Upper lobe of left lung (tissue), 6 donors: ENCODE measurements at regions not wholly inside any gene's neighbourhood (a gene's known extent, or its start where the extent isn't known, plus 50 kb on each side); places are given as distances from the start of the nearest gene placed in this dataset.

ENCODE experiments used
- ATAC-seq, 2 donors: fragments of 200-7000 bp; cut with Tn5 transposase; one replicate each; pipeline ENCODE4 v1.9.1; 2022; ENCODE audit warnings: mild to moderate bottlenecking in 2 of 2, moderate library complexity in 2 of 2; ENCODE audit not compliant: low FRiP score in 2 of 2
- DNase-seq, 2 donors: peaks; one replicate each; pipeline ENCODE4 v3.0.0-alpha.2; 2019 to 2020
- H3K27ac ChIP-seq, 4 donors: fragments of 200-600 bp; sonication (generic); one replicate each; pipeline ENCODE4 v1.5.1; 2016 to 2019
- H3K27me3 ChIP-seq, 4 donors: fragments of 200-600 bp; sonication (generic); one replicate each; pipeline ENCODE4 v1.5.1; 2017 to 2019
- H3K36me3 ChIP-seq, 4 donors: fragments of 200-600 bp; sonication (generic); one replicate each; pipeline ENCODE4 v1.5.1; 2016 to 2019
- H3K4me1 ChIP-seq, 4 donors: fragments of 200-600 bp; sonication (generic); one replicate each; pipeline ENCODE4 v1.5.1; 2018 to 2019
- H3K4me3 ChIP-seq, 4 donors: fragments of 200-600 bp; sonication (generic); one replicate each; pipeline ENCODE4 v1.5.1; 2017 to 2019; ENCODE audit warnings: mild to moderate bottlenecking in 2 of 4, moderate library complexity in 1 of 4
- H3K9me3 ChIP-seq, 4 donors: fragments of 200-600 bp; sonication (generic); one replicate each; pipeline ENCODE4 v1.5.1; 2018 to 2019
- CTCF ChIP-seq, 6 experiments: fragments of 450-650 bp in 4 of 6; fragments of 200-600 bp in 2 of 6; sonication (generic) in 2 of 6; IDR thresholded peaks; one replicate each; pipeline ENCODE4 v1.5.1; 2016 to 2019; ENCODE audit warnings: antibody characterized with exemption in 6 of 6
- EP300 ChIP-seq, 4 donors: sonication (generic); formaldehyde crosslinking; IDR thresholded peaks; one replicate each; pipeline ENCODE4 v1.5.1; 2017; ENCODE audit warnings: antibody characterized with exemption in 4 of 4, control low read depth in 2 of 4
- POLR2A ChIP-seq, 4 donors: fragments of 450-650 bp; IDR thresholded peaks; one replicate each; pipeline ENCODE4 v1.5.1; 2016 to 2017; ENCODE audit warnings: antibody characterized with exemption in 4 of 4, mild to moderate bottlenecking in 2 of 4
- POLR2AphosphoS5 ChIP-seq, 2 donors: sonication (generic); formaldehyde crosslinking; IDR thresholded peaks; one replicate each; pipeline ENCODE4 v1.5.1; 2017; ENCODE audit warnings: antibody characterized with exemption in 2 of 2
- WGBS, 2 donors: methylation state at CpG; one replicate each; pipeline ENCODE4 v1.1.5; 2017 to 2018; 5-methylcytosine and 5-hydroxymethylcytosine counted together
- donor health status: DM: no; HTN: no; CAD: no; lungs with moderate emphysema.
- donor health status: DM: no; HTN: yes; CAD: no; lungs with severe emphysema.

GRCh38 chr21:41663805-41664788 lies 102.8 kb downstream of the RIPK4 start:
- Histone ChIP-seq H3K27me3 (no peaks in the 10 kb centered on the region), H3K27ac (peak overlapping the region in 2 of 4 donors; percentile 44 to 52), H3K36me3 (no peaks in the 10 kb centered on the region), H3K4me3 (no peak overlapping the region), H3K9me3 (no peaks in the 10 kb centered on the region), H3K4me1 (peaks cover 0 to 8% (median 3%) of the 10 kb centered on the region in 4 donors)
- 66 to 79% methylated on average over 20 to 21 of the region's 21 CpGs for WGBS, 2 donors
- TF ChIP-seq EP300 (IDR thresholded peaks at IDR 0.05) (peak in 1 of 4 donors; percentile 12), POLR2A (IDR thresholded peaks at IDR 0.05) (no peak)
- peak in 1 of 2 donors; percentile 47 for ATAC-seq
- peak in 1 of 2 donors; percentile 59 for DNase-seq

GRCh38 chr21:41662761-41663160 lies 104.1 kb downstream of the RIPK4 start:
- no peaks in the 10 kb centered on the region for H3K27me3 ChIP-seq
- peaks cover 0 to 8% (median 3%) of the 10 kb centered on the region in 4 donors for H3K4me1 ChIP-seq
- no peaks in the 10 kb centered on the region for H3K9me3 ChIP-seq
- no peaks in the 10 kb centered on the region for H3K36me3 ChIP-seq
- TF ChIP-seq POLR2A (IDR thresholded peaks at IDR 0.05) = no peak
- no peak for TF ChIP-seq POLR2AphosphoS5 (IDR thresholded peaks at IDR 0.05)
- no peak for TF ChIP-seq EP300 (IDR thresholded peaks at IDR 0.05)
- no peak for TF ChIP-seq CTCF (IDR thresholded peaks at IDR 0.05)
- no peak overlapping the region for H3K27ac ChIP-seq
- ATAC-seq (no peak), DNase-seq (no peak)
- no peak overlapping the region for H3K4me3 ChIP-seq
- 90 to 93% methylated on average over 9 of the region's 9 CpGs for WGBS, 2 donors

GRCh38 chr21:41662161-41662560 lies 104.7 kb downstream of the RIPK4 start:
- no peaks in the 10 kb centered on the region for H3K27me3 ChIP-seq
- 93 to 95% methylated on average over 5 to 7 of the region's 7 CpGs for WGBS, 2 donors
- DNase-seq = no peak

GRCh38 chr21:41660748-41661147 lies 106.1 kb downstream of the RIPK4 start:
- Histone ChIP-seq H3K4me1 (peaks cover 0 to 8% (median 3%) of the 10 kb centered on the region in 4 donors), H3K36me3 (no peaks in the 10 kb centered on the region), H3K4me3 (no peak overlapping the region), H3K27me3 (no peaks in the 10 kb centered on the region), H3K27ac (no peak overlapping the region), H3K9me3 (no peaks in the 10 kb centered on the region)
- no peak for TF ChIP-seq POLR2AphosphoS5 (IDR thresholded peaks at IDR 0.05)
- TF ChIP-seq CTCF (IDR thresholded peaks at IDR 0.05) = no peak
- TF ChIP-seq EP300 (IDR thresholded peaks at IDR 0.05) = no peak
- no peak for TF ChIP-seq POLR2A (IDR thresholded peaks at IDR 0.05)
- WGBS, 2 donors = 76 to 85% methylated on average over 8 to 10 of the region's 10 CpGs
- no peak for ATAC-seq
- DNase-seq = peak in 1 of 2 donors; percentile 5

More at GRCh38 chr21:41662161-41662560, 104.7 kb downstream of the RIPK4 start:
- H3K4me3 ChIP-seq = no peak overlapping the region
- peaks cover 0 to 8% (median 3%) of the 10 kb centered on the region in 4 donors for H3K4me1 ChIP-seq
- H3K36me3 ChIP-seq = no peaks in the 10 kb centered on the region
- TF ChIP-seq CTCF (IDR thresholded peaks at IDR 0.05) = no peak
- TF ChIP-seq POLR2AphosphoS5 (IDR thresholded peaks at IDR 0.05) = no peak
- TF ChIP-seq EP300 (IDR thresholded peaks at IDR 0.05) = no peak
- TF ChIP-seq POLR2A (IDR thresholded peaks at IDR 0.05) = no peak
- ATAC-seq = no peak
- H3K9me3 ChIP-seq = no peaks in the 10 kb centered on the region
- no peak overlapping the region for H3K27ac ChIP-seq

GRCh38 chr21:41659791-41660560 lies 106.9 kb downstream of the RIPK4 start:
- 80 to 82% methylated on average over 2 to 16 of the region's 16 CpGs for WGBS, 2 donors
- Histone ChIP-seq H3K36me3 (no peaks in the 10 kb centered on the region), H3K27me3 (no peaks in the 10 kb centered on the region), H3K9me3 (no peaks in the 10 kb centered on the region), H3K27ac (peak overlapping the region in 1 of 4 donors; percentile 54), H3K4me1 (peaks cover 0 to 8% (median under 1%) of the 10 kb centered on the region in 4 donors), H3K4me3 (no peak overlapping the region)
- peak in 1 of 2 donors; percentile 21 for DNase-seq
- TF ChIP-seq POLR2AphosphoS5 (IDR thresholded peaks at IDR 0.05) = peak in 1 of 2 donors; percentile 27
- TF ChIP-seq CTCF (IDR thresholded peaks at IDR 0.05) = no peak
- ATAC-seq = peak; percentile 30 to 43
